MCF 10A (cell line): ENCODE measurements at regions not wholly inside any gene's neighbourhood (a gene's known extent, or its start where the extent isn't known, plus 50 kb on each side); places are given as distances from the start of the nearest gene placed in this dataset.

Experiments
- BruUV-seq: library from RNA; stranded (reverse); fragments of 400-500 nt; replicated peaks from 2 replicates; lab custom pipeline; 2021; lab: Mats Ljungman, UMichigan
- CTCF ChIA-PET: fragments of 300-600 bp; sonication (Branson Sonifier 250); formaldehyde crosslinking; extraction: SDS; loops from one replicate; lab custom pipeline; 2021; ENCODE audit warnings: antibody characterized with exemption, inconsistent platforms; lab: Yijun Ruan, JAX
- POLR2A ChIA-PET: fragments of 300-600, 350-650 bp; sonication (Branson Sonifier 250); formaldehyde crosslinking; extraction: SDS; loops from one replicate; lab custom pipeline; 2020; ENCODE audit warnings: antibody characterized with exemption, inconsistent platforms; lab: Yijun Ruan, JAX
- DNase-seq: peaks from one replicate; pipeline ENCODE4 v3.0.0-alpha.2; 2018; ENCODE audit not compliant: unreplicated experiment
- H3K27ac Mint-ChIP-seq: one replicate; pipeline ENCODE4 v1.8.0; 2022; ENCODE audit warnings: mild to moderate bottlenecking, low read depth, mixed read lengths; ENCODE audit not compliant: unreplicated experiment
- H3K27me3 Mint-ChIP-seq: one replicate; pipeline ENCODE4 v1.8.0; 2022; ENCODE audit warnings: mixed read lengths; ENCODE audit not compliant: insufficient read depth, unreplicated experiment
- H3K36me3 Mint-ChIP-seq: one replicate; pipeline ENCODE4 v1.8.0; 2022; ENCODE audit warnings: mild to moderate bottlenecking, moderate library complexity, mixed read lengths; ENCODE audit not compliant: insufficient read depth, unreplicated experiment
- H3K4me1 Mint-ChIP-seq: one replicate; pipeline ENCODE4 v1.8.0; 2022; ENCODE audit warnings: mixed read lengths; ENCODE audit not compliant: insufficient read depth, unreplicated experiment
- H3K4me3 Mint-ChIP-seq: one replicate; pipeline ENCODE4 v1.8.0; 2022; ENCODE audit warnings: mild to moderate bottlenecking, moderate library complexity, mixed read lengths; ENCODE audit not compliant: unreplicated experiment
- H3K9me3 Mint-ChIP-seq: one replicate; pipeline ENCODE4 v1.8.0; 2022; ENCODE audit warnings: mixed read lengths; ENCODE audit not compliant: unreplicated experiment
- intact Hi-C: fragments of 100-400 bp; cut with micrococcal nuclease; formaldehyde crosslinking; loops from 2 replicates; pipeline ENCODE4 v1.14.1; 2022
- TF ChIP-seq, protein P1 (sequence below): fragments of 200-600 bp; IDR thresholded peaks from one replicate; pipeline ENCODE4 v1.8.0; 2022; ENCODE audit warnings: antibody characterized with exemption, mild to moderate bottlenecking; ENCODE audit not compliant: unreplicated experiment

DNA sequence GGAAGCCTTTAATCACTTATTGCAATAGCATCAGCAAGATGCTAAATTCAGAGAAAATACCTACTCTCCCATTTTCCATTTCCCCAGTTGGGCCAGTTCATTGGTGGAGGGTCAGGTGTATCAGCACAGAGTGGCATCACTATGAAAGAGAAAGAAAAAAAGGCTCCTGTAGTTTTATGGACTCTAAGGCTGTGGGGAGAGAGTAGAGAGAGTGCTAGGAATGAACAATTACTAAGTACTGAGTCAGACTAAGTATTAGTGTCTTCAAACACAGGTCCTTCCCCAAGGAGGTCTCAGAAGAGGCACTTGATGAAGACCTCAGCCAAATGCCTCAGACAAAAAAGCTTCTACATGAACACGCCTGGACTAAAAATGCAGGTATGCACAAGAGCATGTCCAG is 1061.9 kb downstream of the FSTL5 start:
- intact Hi-C loops, result no loop called here
- no peaks in the 10 kb centered on the region for H3K36me3 Mint-ChIP-seq
- ChIA-PET CTCF (no interaction called here), POLR2A (no interaction called here)
- no peak overlapping the region for H3K4me3 Mint-ChIP-seq
- TF ChIP-seq, protein P1, sequence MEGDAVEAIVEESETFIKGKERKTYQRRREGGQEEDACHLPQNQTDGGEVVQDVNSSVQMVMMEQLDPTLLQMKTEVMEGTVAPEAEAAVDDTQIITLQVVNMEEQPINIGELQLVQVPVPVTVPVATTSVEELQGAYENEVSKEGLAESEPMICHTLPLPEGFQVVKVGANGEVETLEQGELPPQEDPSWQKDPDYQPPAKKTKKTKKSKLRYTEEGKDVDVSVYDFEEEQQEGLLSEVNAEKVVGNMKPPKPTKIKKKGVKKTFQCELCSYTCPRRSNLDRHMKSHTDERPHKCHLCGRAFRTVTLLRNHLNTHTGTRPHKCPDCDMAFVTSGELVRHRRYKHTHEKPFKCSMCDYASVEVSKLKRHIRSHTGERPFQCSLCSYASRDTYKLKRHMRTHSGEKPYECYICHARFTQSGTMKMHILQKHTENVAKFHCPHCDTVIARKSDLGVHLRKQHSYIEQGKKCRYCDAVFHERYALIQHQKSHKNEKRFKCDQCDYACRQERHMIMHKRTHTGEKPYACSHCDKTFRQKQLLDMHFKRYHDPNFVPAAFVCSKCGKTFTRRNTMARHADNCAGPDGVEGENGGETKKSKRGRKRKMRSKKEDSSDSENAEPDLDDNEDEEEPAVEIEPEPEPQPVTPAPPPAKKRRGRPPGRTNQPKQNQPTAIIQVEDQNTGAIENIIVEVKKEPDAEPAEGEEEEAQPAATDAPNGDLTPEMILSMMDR, result no peak
- no TSS peak for BruUV-seq
- H3K4me1 Mint-ChIP-seq, result no peaks in the 10 kb centered on the region
- no peak overlapping the region for H3K27ac Mint-ChIP-seq
- H3K27me3 Mint-ChIP-seq, result no peaks in the 10 kb centered on the region
- DNase-seq, result no peak
- peaks cover 8% of the 10 kb centered on the region for H3K9me3 Mint-ChIP-seq

DNA sequence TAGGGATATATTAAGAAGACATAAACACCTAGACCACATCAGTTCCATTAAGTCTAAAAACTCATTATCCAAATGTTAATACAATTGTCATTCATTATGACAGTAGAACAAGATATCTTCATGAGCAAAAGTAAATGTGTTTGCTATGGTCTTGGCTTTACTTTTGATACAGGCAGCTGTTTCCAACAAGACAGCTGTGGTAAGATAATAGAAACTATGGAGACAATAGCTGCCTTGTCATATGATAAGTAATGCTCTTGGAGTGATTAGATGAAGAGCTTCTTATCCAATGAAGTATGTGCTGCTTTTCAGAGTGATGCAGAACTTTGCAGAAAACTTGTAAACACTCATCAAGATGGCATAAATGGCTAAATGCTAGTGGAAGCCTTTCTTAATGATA is 1066.0 kb downstream of the FSTL5 start:
- H3K4me3 Mint-ChIP-seq, result no peak overlapping the region
- TF ChIP-seq, protein P1, result no peak
- intact Hi-C loops, result no loop called here
- BruUV-seq, result no TSS peak
- POLR2A ChIA-PET, result no interaction called here
- H3K27ac Mint-ChIP-seq, result no peak overlapping the region
- CTCF ChIA-PET, result interaction anchor here (0.5 to 0.7 kb wide), 2 partner anchors 32 to 547 kb away, joined by 3 to 4 read pairs; no protein-coding TSS in a partner anchor
- H3K9me3 Mint-ChIP-seq, result no peaks in the 10 kb centered on the region
- H3K36me3 Mint-ChIP-seq, result no peaks in the 10 kb centered on the region
- no peak for DNase-seq
- no peaks in the 10 kb centered on the region for H3K27me3 Mint-ChIP-seq
- H3K4me1 Mint-ChIP-seq, result no peaks in the 10 kb centered on the region

DNA sequence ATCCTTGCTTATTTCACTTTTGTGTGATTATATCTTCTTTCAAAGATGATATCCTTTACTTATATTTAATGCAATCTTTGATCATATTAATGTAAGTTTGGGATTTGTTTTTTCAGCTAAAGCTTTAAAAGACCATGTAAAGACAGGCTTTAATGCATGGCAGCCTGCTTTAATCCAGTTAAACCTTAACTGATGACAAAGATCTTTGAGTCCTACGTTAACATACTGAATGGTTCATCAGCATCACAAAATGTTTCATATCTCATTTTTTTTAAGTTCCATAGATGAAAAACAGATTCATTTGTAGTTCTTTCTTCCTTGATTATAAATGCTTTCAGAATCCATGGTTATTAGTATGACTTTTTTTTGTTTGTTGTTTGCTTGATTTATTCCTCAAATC is 1102.8 kb downstream of the FSTL5 start:
- no TSS peak for BruUV-seq
- Mint-ChIP-seq H3K36me3 (no peaks in the 10 kb centered on the region), H3K27me3 (no peaks in the 10 kb centered on the region), H3K27ac (no peak overlapping the region), H3K4me3 (no peak overlapping the region), H3K4me1 (no peaks in the 10 kb centered on the region), H3K9me3 (no peaks in the 10 kb centered on the region)
- CTCF ChIA-PET, result interaction anchor here (0.5 kb wide), 1 partner anchor 200 kb away, joined by 3 read pairs; no protein-coding TSS in a partner anchor
- no peak for DNase-seq
- POLR2A ChIA-PET, result no interaction called here
- intact Hi-C loops, result no loop called here
- TF ChIP-seq, protein P1, result no peak
